A673 (cell line): ENCODE measurements at regions not wholly inside any gene's neighbourhood (a gene's known extent, or its start where the extent isn't known, plus 50 kb on each side); places are given as distances from the start of the nearest gene placed in this dataset.

Experiments
- EZH2 ChIP-seq: fragments of 200-600 bp; sonication (generic); IDR thresholded peaks from 2 replicates; pipeline ENCODE4 v1.6.1; 2017; ENCODE audit warnings: borderline replicate concordance, low read depth, mild to moderate bottlenecking, mixed read lengths, antibody characterized with exemption, low read length; ENCODE audit not compliant: poor library complexity, severe bottlenecking
- TF ChIP-seq, protein P1 (sequence below): fragments of 300-800, 200-600 bp; sonication (generic); conservative IDR thresholded peaks from 2 replicates; pipeline ENCODE4 v1.5.1; 2017; ENCODE audit warnings: low read depth, mild to moderate bottlenecking, antibody characterized with exemption, low read length, moderate library complexity, mixed read lengths

DNA sequence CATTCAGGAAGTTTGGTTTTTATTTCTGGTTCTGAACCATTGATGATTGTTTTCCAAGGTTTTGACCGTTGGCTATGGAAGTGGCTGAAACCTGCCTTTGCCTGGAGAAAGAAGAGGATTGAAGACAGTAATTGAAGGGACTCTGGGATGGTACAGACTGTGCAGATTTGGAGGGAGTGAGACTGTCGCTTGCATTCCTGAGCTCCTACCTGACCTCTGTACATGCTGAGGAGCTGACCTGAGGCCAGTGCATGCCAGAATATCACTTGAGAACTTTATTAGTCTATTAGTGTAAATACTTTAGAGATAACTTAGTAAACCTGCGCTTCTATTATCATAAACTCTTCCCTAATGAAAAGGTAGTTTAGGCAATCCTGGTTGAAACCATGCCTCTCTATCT is 276.4 kb downstream of the IRS2 start:
- TF ChIP-seq EZH2 = no peak
- TF ChIP-seq, protein P1, sequence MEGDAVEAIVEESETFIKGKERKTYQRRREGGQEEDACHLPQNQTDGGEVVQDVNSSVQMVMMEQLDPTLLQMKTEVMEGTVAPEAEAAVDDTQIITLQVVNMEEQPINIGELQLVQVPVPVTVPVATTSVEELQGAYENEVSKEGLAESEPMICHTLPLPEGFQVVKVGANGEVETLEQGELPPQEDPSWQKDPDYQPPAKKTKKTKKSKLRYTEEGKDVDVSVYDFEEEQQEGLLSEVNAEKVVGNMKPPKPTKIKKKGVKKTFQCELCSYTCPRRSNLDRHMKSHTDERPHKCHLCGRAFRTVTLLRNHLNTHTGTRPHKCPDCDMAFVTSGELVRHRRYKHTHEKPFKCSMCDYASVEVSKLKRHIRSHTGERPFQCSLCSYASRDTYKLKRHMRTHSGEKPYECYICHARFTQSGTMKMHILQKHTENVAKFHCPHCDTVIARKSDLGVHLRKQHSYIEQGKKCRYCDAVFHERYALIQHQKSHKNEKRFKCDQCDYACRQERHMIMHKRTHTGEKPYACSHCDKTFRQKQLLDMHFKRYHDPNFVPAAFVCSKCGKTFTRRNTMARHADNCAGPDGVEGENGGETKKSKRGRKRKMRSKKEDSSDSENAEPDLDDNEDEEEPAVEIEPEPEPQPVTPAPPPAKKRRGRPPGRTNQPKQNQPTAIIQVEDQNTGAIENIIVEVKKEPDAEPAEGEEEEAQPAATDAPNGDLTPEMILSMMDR = no peak
